Thoracic aorta (tissue), 2 donors: ENCODE measurements at regions not wholly inside any gene's neighbourhood (a gene's known extent, or its start where the extent isn't known, plus 50 kb on each side); places are given as distances from the start of the nearest gene placed in this dataset.
"Not testable (repeated sequence)": the region's sequence is repeated elsewhere in the genome, so short reads cannot be mapped to it uniquely, and the experiment has no call there.

Source experiments
- ATAC-seq: fragments of 150-250 bp; one replicate; pipeline ENCODE4 v1.8.0; 2017; ENCODE audit warnings: low read depth; ENCODE audit not compliant: insufficient number of reproducible peaks, low FRiP score
- DNase-seq: peaks from one replicate; pipeline ENCODE4 v3.0.0-alpha.2; 2020; ENCODE audit warnings: low spot score
- H3K27ac ChIP-seq, 2 donors: fragments of 200-600 bp; sonication (generic); 1 replicate in 1 of 2; 2 replicates in 1 of 2; pipeline ENCODE4 v1.5.1; 2016; ENCODE audit warnings: mild to moderate bottlenecking in 2 of 2, moderate library complexity in 2 of 2
- H3K27me3 ChIP-seq: fragments of 200-600 bp; sonication (generic); replicated peaks from 2 replicates; pipeline ENCODE4 v1.6.0; 2016; ENCODE audit warnings: mild to moderate bottlenecking; ENCODE audit not compliant: insufficient read depth
- H3K36me3 ChIP-seq: fragments of 200-600 bp; sonication (generic); one replicate; pipeline ENCODE4 v1.5.1; 2016
- H3K4me1 ChIP-seq, 2 donors: fragments of 200-600 bp; sonication (generic); 1 replicate in 1 of 2; 2 replicates in 1 of 2; pipeline versions ENCODE4 v1.5.1 to v1.6.0; 2016; ENCODE audit warnings: low read depth in 2 of 2, mild to moderate bottlenecking in 1 of 2; ENCODE audit not compliant: control insufficient read depth in 1 of 2
- H3K4me3 ChIP-seq: fragments of 200-600 bp; sonication (generic); 2 replicates; pipeline ENCODE4 v1.5.1; 2016; ENCODE audit warnings: mild to moderate bottlenecking
- H3K9me3 ChIP-seq: fragments of 200-600 bp; sonication (generic); 2 replicates; pipeline ENCODE4 v1.5.1; 2016
- CTCF ChIP-seq: fragments of 200-600 bp; sonication (generic); IDR thresholded peaks from one replicate; pipeline ENCODE4 v1.5.1; 2019; ENCODE audit warnings: antibody characterized with exemption

- Histone ChIP-seq H3K27ac (no peak overlapping the region), H3K4me1 (no peaks in the 10 kb centered on the region), H3K36me3 (no peaks in the 10 kb centered on the region), H3K9me3 (no peaks in the 10 kb centered on the region), H3K4me3 (no peak overlapping the region), H3K27me3 (no peaks in the 10 kb centered on the region)
- DNase-seq: no peak
- ATAC-seq: no peak
- TF ChIP-seq CTCF: no peak
These were observed 742.9 kb downstream of the DHX35 start for GRCh38 chr20:39705032-39705431.

GRCh38 chr20:39703357-39703756 is 741.2 kb downstream of the DHX35 start:
- not testable (repeated sequence) for H3K4me3 ChIP-seq, H3K9me3 ChIP-seq, H3K27ac ChIP-seq, ATAC-seq, H3K36me3 ChIP-seq, DNase-seq, H3K27me3 ChIP-seq
- peaks cover 0 to 12% of the 10 kb centered on the region in 2 donors for H3K4me1 ChIP-seq

GRCh38 chr20:39702701-39703349 is 740.7 kb downstream of the DHX35 start:
- Histone ChIP-seq H3K4me3 (no peak overlapping the region), H3K36me3 (no peaks in the 10 kb centered on the region), H3K27ac (no peak overlapping the region), H3K9me3 (no peaks in the 10 kb centered on the region), H3K4me1 (peaks cover 0 to 13% of the 10 kb centered on the region in 2 donors), H3K27me3 (no peaks in the 10 kb centered on the region)
- no peak for ATAC-seq
- no peak for TF ChIP-seq CTCF
- no peak for DNase-seq

GRCh38 chr20:39700528-39700927 is 738.4 kb downstream of the DHX35 start:
- H3K4me3 ChIP-seq: no peak overlapping the region
- ATAC-seq (no peak), DNase-seq (no peak)
- H3K27me3 ChIP-seq: no peaks in the 10 kb centered on the region
- TF ChIP-seq CTCF: no peak
- no peak overlapping the region for H3K27ac ChIP-seq
- H3K4me1 ChIP-seq: peaks cover 0 to 13% of the 10 kb centered on the region in 2 donors
- H3K36me3 ChIP-seq: no peaks in the 10 kb centered on the region
- no peaks in the 10 kb centered on the region for H3K9me3 ChIP-seq

- TF ChIP-seq CTCF: no peak
- no peaks in the 10 kb centered on the region for H3K9me3 ChIP-seq
- H3K27me3 ChIP-seq: no peaks in the 10 kb centered on the region
- no peak for ATAC-seq
- DNase-seq: no peak
- peaks cover 0 to 13% of the 10 kb centered on the region in 2 donors for H3K4me1 ChIP-seq
- no peak overlapping the region for H3K27ac ChIP-seq
- no peaks in the 10 kb centered on the region for H3K36me3 ChIP-seq
- no peak overlapping the region for H3K4me3 ChIP-seq
These were observed 737.1 kb downstream of the DHX35 start for GRCh38 chr20:39699166-39699725.

- Histone ChIP-seq H3K9me3 (no peaks in the 10 kb centered on the region), H3K36me3 (no peaks in the 10 kb centered on the region), H3K4me3 (no peak overlapping the region), H3K27me3 (no peaks in the 10 kb centered on the region), H3K4me1 (peaks cover 0 to 13% of the 10 kb centered on the region in 2 donors), H3K27ac (no peak overlapping the region)
- TF ChIP-seq CTCF: no peak
- ATAC-seq (no peak), DNase-seq (no peak)
These were observed 736.6 kb downstream of the DHX35 start for GRCh38 chr20:39698752-39699151.
